Fibroblast of skin of back (primary cell): ENCODE measurements at regions not wholly inside any gene's neighbourhood (a gene's known extent, or its start where the extent isn't known, plus 50 kb on each side); places are given as distances from the start of the nearest gene placed in this dataset.
"Not testable (repeated sequence)": the region's sequence is repeated elsewhere in the genome, so short reads cannot be mapped to it uniquely, and the experiment has no call there.

Experiments used
- DNase-seq: peaks from one replicate; pipeline ENCODE4 v3.0.0-alpha.2; 2013

DNA sequence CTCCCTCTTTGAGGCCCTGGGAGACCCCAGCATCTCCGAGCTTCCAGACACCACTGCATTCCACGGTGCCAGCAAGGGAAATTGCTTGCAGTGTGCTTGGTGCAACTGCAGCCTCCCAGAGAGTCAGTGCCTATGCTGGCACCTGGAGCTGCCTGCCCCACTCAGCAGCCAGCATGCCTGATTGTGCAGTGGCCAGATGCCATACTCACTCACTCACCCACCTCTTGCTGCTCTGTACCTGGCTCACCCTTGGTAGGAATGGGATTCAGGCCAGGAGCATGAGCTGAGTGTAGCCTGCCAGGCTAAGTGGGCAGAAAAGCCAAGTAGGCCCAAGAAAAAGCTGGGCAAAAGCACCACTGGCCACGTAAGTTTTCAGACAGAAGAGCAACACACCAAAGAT lies 651.4 kb downstream of the GABRG1 start:
- no peak for DNase-seq

DNA sequence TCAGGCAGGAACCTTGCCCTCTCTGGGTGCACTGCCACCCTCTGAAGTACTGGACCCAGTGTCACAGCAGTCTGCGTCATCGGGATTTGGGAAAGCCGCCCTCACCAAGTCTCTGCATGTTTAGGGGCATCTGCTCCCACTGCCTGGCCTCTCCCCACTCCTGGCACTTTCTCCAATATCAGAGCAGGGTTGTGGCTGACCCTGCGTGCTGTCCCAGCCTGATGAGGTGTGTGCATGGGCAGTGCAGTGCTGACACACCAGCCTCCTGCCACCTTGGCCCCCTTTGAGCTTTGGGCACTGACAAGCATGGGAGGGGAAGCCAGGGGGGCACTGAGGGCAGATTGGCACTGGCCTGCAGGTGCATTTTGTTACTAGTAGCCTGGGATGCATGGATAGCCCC lies 652.5 kb downstream of the GABRG1 start:
- DNase-seq, result no peak

DNA sequence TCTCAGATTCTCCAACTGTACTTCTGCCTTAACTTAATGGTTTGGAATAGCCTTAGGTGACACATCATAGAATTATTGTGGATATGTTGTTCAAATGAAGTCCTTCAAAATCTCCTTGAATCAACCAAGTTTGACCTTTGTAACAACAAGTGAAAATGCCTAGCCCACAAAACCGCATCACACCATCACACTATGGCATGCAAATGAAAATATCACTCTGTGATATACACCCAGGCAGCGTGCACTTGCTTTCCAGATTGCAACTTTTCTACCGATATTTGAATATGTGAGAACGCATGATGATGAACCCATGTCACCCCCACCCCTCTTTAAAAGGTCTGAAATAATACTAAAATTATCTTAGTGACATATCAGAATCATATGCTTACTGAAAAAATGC lies 656.7 kb downstream of the GABRG1 start:
- DNase-seq, result no peak

DNA sequence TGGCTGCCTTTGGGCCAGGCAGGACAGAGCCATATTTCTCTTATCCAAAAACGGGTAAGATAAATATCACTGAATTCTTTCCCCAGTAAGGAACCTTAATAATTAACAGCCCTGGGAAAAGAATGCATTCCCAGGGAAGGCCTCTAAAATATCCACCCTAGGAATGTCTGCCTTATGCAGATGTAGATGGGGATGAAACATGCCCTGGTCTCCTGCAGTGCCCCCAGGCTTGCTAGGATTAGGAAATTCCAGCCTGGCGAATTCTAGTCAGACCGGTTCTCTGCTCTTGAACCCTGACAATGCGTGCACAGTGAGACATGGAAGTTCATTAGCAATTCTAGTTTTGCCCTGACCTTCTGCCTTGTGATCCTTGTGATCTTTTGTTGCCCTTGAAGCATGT lies 663.7 kb downstream of the GABRG1 start:
- DNase-seq, result not testable (repeated sequence)

DNA sequence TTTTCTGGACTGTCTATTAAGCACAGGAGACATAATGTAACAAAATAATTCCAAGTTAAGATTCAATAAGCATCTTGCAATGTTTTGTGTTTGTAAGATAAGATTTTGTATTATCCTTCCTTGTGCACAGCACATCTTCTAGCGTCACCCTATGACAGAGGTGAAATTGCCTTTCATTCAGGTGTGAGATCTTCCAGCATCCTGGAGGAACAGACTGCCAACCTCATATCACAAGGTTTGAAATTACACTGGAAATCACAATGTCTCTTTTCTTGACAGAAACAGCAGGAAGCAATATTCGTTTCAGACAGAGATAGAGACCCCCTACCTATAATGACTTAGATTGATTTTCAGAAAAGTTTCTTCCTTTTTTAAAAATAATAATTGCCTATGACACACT lies 668.6 kb downstream of the GABRG1 start:
- no peak for DNase-seq

DNA sequence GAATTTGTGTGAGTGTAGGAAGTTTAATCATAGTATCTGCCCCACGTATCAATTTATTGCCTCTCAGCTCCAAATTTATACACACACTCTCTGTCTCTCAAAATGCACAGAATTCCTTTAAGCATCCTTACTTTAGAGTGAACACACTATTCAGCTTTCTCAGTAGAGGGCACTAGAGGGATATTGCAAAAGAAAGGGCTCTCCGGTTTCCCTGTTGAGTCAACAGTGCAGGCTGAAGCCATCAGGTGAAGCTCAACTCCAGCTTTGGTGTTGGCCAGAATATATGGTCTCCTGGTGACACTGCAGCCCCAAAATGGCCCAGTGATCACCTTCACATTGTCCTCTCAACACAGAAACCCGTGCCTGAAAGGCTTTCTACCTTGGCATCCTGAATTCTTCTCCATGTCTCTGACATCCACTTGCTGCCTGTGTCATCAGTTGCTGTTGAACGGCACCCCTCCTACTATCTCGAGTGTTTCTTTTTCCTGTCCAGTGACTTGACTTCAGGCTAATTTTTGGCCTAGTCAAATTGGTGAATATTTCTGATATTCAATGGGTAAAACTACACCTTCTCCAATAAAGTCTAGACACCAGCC lies 670.5 kb downstream of the GABRG1 start:
- peak; percentile 7 for DNase-seq

DNA sequence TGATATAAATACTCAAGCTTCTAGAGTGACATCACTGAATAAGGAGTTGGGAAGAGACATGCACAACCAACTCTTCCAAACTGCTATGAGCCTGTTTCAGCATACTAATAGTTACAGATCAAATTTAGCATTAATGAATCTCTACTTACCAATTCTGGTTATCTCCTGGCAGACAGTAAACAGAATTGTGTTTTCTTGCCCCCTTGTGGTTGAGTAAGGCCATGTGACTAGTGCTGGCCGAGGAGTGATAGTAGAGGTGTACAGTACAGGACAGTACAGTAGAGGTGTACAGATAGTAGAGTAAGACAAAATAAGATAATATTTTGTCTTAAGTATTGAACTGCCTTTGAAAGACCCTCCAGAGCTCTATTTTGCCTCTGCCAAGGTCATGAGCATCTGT lies 681.4 kb downstream of the GABRG1 start:
- DNase-seq, result no peak

DNA sequence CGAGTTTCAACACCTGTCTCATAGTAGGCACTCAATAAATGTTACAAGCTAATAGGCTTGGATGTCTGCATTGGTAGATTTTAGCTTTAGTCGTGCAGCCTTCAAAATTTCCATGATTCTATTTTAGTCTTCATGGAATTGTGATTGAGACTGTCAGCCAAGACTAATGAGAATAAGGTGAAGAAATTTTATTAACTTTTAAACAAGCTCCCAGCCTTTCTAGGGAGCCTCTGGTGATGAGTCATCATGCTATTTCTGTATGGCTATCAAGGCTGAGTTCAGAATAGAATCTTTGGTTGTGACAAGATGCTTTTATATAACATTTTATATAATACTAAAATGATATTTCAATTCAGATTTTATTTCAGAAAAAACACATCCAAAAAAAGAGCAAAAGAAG lies 685.8 kb downstream of the GABRG1 start:
- no peak for DNase-seq

DNA sequence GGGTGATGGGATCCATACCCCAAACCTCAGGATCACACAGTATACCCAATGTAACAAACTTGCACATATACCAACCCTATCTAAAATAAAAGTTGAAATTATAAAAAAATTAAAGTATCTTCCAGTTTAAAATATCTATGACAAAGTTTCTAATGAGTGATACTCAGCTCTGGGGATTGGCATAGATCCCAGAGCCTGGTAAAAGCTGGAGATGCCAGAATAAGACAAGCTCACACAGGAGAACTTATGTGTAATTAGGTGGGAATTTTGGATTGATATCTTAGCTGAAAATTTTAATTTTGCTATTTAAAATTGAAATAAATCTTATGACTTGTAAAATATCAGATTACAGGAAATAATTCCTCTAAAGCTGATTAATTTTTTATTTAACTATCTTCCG lies 686.5 kb downstream of the GABRG1 start:
- DNase-seq, result no peak

DNA sequence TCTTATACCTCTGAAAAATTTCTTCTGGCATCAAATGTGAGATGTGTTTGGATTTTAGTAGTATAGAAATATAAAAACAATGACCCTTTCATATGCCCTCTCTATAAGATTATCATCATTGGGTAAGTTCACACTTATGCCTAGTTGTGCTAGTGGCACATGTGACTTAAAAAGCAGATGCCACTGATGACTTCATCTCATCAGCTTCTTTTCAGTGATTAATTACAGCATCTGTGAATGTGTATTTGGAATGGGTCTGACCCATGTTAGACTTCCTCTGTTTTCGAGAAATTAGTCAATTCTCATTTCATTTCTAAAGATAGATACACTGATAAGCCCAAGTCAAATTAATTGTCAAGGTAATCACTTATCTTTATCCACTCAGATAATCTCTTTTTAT lies 698.7 kb downstream of the GABRG1 start:
- no peak for DNase-seq

DNA sequence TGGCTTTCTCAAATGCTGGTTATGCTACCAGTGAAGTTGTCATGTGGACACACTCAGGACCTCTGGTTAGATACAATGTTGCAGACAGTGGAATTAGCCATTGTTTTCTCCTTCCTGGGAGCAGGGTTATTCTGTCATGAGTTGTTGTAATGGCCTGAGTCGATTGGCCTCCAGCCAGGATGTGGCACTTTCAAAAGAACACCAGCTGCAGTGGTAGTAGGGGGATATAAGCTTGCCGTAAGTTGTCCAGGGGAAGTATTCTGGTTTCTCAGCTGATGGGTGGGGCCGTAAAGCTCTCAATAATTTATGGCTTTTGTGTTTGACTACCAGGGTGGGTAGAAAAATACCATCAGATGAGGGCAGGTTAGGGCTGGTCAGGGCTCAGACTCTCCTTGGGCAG lies 697.5 kb upstream of the GNPDA2 start:
- no peak for DNase-seq

DNA sequence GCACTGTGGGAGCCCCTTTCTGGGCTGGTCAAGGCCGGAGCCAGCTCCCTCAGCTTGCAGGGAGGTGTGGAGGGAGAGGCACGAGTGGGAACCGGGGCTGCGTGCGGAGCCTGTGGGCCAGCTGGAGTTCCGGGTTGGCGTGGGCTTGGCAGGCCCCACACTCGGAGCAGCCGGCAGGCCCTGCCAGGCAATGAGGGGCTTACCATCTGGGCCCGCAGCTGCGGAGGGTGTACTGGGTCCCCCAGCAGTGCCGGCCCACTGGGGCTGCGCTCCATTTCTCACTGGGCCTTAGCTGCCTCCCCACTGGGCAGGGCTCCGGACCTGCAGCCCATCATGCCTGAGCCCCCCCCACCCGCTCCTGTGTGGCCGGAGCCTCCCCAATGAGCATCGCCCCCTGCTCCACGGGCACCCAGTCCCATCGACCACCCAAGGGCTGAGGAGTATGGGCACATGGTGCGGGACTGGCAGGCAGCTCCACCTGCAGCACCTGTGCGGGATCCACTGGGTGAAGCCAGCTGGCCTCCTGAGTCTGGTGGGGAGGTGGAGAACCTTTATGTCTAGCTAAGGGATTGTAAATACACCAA lies 693.8 kb upstream of the GNPDA2 start:
- not testable (repeated sequence) for DNase-seq

DNA sequence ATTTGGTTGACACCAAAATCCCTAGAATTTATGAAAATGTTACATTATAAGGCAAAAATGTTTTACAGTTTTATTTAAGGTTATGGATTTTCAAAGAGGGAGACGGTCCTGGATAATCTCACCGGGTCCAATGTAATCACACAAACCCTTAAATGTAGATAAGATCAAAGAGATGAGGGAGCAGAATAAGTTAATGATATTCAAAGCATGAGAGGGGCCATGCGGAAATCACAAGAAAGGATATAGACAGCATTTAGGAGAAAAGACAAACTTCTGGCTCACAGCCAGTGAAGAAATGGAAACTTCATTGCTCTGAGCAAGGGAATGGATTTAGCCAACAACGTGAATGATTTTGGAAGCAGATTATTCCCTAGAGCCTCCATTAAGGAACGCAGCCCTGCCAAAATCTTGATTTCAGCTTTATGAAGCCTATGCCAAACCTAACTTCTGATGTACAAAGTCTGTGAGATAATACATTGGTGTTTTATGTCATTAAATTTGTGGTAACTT lies 684.4 kb upstream of the GNPDA2 start:
- DNase-seq, result no peak

DNA sequence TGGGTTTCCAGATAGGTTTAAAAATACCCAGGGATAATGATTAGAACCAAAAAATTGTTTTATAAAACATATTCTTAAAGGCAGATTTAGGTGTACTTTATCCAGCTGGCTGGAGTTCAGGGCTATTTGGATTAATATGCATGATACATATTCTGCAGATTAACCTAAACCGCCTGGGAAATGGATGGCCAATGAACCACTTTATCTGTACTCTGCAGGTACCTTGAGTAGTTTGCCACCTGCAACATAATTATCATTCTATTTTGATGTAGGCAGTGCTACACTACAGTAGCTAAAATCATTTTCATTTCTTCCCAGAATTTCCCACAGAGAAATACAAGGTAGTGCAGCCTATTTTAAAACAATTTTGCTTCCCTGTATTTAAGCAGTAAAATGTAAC lies 683.2 kb upstream of the GNPDA2 start:
- no peak for DNase-seq

DNA sequence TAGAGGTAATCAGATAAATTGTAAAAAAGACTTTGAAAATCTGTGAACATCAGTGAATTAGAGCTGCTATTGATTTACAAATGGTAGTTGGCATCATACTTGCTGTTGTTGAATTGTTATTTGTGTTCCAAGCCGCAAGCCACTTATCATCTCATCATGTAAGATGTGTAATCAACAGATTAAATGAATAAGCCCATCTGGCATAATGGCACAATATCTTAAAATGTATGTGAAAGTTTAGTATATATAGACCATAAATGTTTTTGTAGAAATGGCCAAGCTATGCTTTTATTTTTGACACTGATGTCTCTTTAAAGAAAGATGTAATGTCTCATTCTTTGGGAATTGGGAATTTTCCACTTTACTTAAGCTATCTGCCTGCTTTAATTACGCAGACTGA lies 682.6 kb upstream of the GNPDA2 start:
- DNase-seq, result no peak

DNA sequence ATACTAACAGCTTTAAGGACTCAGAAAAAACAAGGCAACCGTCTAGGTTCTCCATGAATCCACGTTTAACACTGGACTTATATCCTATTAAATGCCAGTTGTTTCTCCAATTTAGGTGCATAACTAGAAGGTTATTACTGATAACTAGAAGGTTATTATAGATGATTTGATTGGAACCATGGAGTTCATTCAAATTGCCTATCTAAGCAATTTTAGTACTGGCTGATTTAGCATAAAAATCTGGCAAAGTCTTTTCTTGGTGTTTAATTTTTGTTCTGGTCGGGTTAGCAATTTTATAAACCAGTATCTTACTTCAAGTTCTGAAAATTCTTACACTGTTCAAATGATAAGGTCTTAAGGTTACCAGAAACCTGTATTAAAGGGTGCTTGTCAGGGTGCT lies 672.8 kb upstream of the GNPDA2 start:
- DNase-seq, result no peak

DNA sequence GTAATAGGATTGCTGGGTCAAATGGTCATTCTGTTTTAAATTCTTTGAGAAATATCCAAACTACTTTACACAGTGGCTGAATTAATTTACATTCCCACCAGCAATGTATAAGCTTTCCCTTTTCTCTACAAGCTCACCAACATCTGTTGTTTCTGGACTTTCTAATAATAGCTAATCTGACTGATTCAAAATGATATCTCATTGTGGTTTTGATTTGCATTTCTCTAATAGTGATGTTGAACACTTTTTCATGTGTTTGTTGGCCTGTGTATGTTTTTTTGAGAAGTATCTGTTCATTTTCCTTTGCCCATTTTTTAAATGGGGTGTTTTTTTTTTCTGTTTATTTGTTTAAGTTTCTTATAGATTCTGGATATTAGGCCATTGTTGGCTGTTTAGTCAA lies 659.0 kb upstream of the GNPDA2 start:
- no peak for DNase-seq

DNA sequence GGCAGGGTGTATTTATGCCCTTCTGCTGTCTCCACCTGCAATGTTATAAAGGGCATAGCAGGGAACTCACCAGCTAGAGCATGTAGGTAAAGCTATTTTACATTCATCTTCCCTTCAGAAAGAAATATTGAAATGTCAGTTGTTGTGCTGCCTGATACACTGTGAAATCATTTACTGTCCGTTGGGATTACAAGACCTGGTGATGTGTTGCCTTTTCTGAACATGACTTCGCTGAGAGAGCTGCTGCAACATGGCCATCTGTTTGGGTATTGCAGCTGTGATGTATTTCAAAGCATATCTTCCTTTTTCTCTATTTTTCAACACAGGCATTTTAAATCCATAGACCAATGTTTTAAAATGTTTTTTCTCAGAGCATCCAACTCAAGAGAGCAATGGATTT lies 644.1 kb upstream of the GNPDA2 start:
- DNase-seq, result no peak

DNA sequence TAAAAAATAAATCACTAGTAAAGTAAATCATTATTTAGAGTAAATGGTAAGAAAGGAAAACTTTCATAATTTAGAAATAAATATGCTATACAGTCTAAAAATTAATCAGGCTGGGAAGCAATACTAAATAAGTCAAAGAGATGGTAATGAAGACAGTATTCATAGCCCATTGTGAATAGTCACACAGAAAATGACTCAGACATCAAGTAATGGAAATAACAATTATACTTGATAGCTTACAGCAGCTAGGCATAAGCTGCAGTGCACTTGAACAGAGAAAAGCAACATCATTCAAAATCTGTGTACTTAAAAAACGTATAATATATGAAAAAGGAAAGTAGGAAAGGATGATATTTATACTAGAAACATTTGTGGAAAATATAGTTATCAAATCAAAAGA lies 642.5 kb upstream of the GNPDA2 start:
- DNase-seq, result no peak

DNA sequence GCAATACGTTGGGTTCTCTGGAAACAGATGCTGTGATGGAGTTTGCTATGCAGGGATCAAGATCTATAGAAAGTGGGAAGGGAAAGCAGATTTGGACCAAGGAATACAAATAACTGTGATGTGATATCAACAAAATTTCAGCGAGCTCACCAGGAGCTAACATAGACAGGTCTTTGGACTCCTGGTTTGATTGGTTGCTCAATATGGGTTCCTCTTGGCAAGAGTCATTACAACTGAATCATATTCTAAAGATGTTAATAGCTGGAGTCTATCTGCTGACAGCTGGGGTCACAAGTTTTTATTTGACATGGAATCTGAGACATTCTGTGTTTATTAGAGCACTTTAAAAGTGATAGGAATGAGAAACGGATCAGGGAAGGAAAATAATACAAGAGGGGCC lies 637.6 kb upstream of the GNPDA2 start:
- DNase-seq, result no peak

DNA sequence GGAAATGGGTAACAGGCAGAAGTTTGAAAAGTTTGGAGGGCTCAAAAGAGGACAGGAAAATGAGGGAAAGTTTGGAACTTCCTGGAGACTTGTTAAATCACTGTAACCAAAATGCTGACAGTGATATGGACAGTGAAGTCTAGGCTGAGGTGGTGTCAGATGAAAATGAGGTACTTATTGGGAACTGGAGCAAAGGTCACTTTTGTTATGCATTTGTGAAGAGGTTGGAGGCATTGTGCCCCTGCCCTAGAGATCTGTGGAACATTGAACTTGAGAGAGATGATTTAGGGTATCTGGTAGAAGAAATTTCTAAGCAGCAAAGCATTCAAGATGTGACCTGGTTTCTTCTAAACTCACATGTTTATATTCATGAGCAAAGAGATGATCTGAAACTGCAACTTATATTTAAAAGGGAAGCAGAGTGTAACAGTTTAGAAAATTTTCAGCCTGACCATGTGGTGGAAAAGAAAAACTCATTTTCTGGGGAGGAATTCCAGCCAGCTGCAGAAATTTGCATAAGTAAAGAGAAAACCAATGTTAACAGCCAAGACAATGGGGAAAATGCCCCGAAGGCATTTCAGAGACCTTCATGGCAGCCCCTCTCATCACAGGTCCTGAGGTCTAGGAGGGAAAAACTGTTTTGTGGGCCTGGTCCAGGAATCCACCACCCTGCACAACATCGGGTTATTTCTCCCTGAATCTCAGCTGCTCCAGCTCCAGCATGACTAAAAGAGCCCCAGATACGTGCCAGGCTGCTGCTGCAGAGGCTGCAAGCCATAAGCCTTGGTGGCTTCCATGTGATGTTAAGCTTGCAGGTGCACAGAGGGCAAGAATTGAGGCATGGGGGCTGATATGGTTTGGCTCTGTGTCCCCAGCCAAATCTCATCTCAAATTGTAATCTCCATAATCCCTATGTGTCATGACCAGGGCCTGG lies 632.5 kb upstream of the GNPDA2 start:
- no peak for DNase-seq

DNA sequence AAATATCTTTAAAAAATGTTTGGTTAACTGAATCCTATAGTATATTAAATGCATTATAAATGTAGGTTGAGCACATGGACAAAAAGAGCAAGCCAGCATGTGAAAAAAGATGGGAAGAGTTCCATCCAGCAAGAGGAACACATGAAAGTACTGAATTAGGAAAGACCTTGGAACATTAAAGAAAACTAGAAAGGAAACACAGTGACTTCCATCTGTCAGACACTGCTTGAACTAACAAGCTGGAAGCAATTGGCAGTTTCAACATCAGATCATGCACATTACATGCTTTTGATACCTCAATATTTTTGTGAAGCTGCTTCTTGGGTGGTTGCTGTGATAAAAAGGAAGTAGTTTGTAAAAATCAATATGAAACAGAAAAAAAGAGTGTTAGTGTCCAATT lies 626.8 kb upstream of the GNPDA2 start:
- no peak for DNase-seq

DNA sequence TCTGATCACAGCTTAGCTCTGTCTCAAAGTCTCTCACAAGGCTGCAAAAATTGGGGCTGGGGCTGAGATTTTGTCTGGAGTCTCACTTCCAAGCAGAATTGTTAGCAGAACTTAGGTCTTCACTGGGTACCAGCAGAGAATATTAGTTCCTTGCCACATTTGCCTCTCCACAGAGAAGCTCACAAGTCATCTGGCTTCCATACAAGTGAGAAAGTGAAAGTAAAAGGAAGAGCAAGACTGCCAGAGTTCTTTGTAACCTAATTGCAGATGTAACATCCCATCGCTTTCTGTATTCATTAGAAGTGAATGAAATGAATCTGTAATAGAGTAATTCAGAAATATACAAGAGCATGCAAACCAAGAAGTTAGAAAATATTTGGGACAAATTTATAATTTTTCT lies 624.1 kb upstream of the GNPDA2 start:
- peak; percentile 13 for DNase-seq

DNA sequence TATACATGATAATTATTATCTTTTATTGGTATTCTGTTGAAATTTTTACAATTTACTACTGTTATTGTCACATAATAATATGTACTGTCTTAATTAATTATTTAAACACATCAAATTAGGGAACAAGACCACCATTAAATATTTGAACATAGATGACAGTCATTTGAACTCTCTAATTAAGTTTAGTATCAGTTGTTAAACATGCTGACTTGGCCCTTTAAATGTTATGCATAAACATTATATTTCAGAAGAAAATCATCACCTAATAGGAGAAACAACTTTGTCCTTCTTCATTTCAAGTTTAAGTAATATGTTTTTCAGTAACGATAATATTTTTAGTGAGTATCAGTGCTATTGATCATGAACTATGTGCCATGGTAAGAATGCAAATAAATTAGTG lies 623.5 kb upstream of the GNPDA2 start:
- no peak for DNase-seq
